Pancreas (tissue), 10 donors: ENCODE measurements at regions not wholly inside any gene's neighbourhood (a gene's known extent, or its start where the extent isn't known, plus 50 kb on each side); places are given as distances from the start of the nearest gene placed in this dataset.

Experiments used
- ATAC-seq, 4 donors: fragments of 200-7000 bp; cut with Tn5 transposase; one replicate each; pipeline versions ENCODE4 v1.8.0 to v1.9.1; 2020; ENCODE audit warnings: mild to moderate bottlenecking in 4 of 4, moderate library complexity in 4 of 4
- DNase-seq, 6 donors: peaks; one replicate each; pipeline ENCODE4 v3.0.0-alpha.2; 2020
- FAIRE-seq: peaks from 2 replicates; lab custom pipeline; 2012; peaks lifted over from hg19 to GRCh38; lab: Jason Lieb, UNC
- H3K27ac ChIP-seq, 4 donors: fragments of 200-600 bp; sonication (generic); 1 replicate in 3 of 4; 2 replicates in 1 of 4; pipeline versions ENCODE4 v1.5.0 to v1.8.0; 2020
- H3K27me3 ChIP-seq, 4 donors: fragments of 200-600 bp; one replicate each; pipeline ENCODE4 v1.8.0; 2021
- H3K36me3 ChIP-seq, 3 donors: fragments of 200-600 bp; sonication (generic) in 1 of 3; one replicate each; pipeline versions ENCODE4 v1.5.0 to v1.8.0; 2020 to 2021
- H3K4me1 ChIP-seq, 3 donors: fragments of 200-600 bp; one replicate each; pipeline ENCODE4 v1.8.0; 2021
- H3K4me3 ChIP-seq, 4 donors: fragments of 200-600 bp; sonication (generic) in 2 of 4; one replicate each; pipeline versions ENCODE4 v1.5.0 to v1.8.0; 2020 to 2021
- H3K9me3 ChIP-seq, 4 donors: fragments of 200-600 bp; one replicate each; pipeline ENCODE4 v1.8.0; 2021
- WGBS, 2 donors: extraction: QIAGEN DNeasy Blood & Tissue Kit; methylation state at CpG; one replicate each; pipeline ENCODE4 v1.1.7; 2013; 5-methylcytosine and 5-hydroxymethylcytosine counted together
- intact Hi-C, 3 donors: fragments of 100-400 bp; cut with DNase I; formaldehyde crosslinking; loops; one replicate each; pipeline versions ENCODE4 v1.11.1 to v1.14.2; 2022
- TF ChIP-seq, protein P1 (sequence below), 4 donors: fragments of 200-600 bp; sonication (generic) in 3 of 4; IDR thresholded peaks; one replicate each; pipeline versions ENCODE4 v1.5.0 to v1.8.0; 2021; ENCODE audit warnings: antibody characterized with exemption in 4 of 4
- donor health status: healthy with polysubstance abuse.
- donor health status: DM: no; HTN: no; CAD: no; lungs with moderate emphysema.
- donor health status: DM: no; HTN: no; CAD: no.
- donor health status: control.
- donor health status: control.
- donor health status: Bipolar disorder and iron deficiency.
- donor health status: DM: yes; HTN: yes; CAD: no.
- donor health status: DM: no; HTN: no; CAD: no.
- donor health status: DM: no; HTN: no; CAD: no.
- donor health status: DM: yes; HTN: yes; CAD: no.

DNA sequence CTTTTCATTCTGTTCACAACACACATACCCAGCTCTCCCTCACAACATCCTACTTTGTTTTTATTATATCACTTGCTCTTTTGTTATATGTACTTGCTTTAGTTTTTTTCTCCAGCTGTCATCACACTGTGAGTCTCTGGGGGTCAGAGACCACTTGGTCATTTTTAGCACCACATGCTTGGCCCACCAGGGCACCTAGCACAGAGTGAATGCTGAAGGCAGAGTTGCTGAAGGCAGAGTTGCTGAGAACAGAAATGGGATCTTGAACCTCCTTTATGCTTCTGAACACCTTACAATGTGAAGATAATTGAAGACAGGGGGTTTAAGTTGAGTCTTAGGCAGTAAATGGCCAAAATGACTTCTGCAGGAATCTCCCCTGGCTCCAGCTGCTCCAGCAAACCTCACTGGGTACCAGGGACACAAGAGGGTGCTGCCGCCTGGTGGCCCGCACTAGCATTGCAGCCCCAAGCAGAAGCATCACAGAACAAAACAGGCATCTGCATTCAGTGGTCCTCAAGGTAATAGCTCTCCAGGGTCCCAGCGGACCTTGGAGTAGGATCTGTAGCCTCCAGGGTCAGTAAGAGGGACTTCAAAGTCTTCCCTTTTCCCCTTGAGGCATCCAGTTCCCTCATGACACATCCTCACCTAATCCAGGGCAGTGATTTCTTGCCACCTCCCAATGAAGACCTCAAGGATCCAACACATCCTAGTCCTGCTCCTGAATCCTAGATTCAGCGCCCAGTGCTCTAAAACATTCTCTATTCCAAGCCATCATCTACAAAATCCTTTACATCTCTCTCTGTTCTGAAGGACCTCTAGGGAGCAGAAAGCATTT is 1972.6 kb downstream of the TP53TG3F start:
- Histone ChIP-seq H3K36me3 (no peaks in the 10 kb centered on the region), H3K4me1 (no peaks in the 10 kb centered on the region), H3K27ac (no peak overlapping the region), H3K27me3 (no peaks in the 10 kb centered on the region), H3K4me3 (no peak overlapping the region), H3K9me3 (no peaks in the 10 kb centered on the region)
- FAIRE-seq (no peak), DNase-seq (peak in 3 of 6 donors; percentile 26 to 62 (median 48)), ATAC-seq (peak in 2 of 4 donors; percentile 24 to 44)
- 1 to 7% methylated on average over 4 of the region's 4 CpGs for WGBS, 2 donors
- TF ChIP-seq, protein P1, sequence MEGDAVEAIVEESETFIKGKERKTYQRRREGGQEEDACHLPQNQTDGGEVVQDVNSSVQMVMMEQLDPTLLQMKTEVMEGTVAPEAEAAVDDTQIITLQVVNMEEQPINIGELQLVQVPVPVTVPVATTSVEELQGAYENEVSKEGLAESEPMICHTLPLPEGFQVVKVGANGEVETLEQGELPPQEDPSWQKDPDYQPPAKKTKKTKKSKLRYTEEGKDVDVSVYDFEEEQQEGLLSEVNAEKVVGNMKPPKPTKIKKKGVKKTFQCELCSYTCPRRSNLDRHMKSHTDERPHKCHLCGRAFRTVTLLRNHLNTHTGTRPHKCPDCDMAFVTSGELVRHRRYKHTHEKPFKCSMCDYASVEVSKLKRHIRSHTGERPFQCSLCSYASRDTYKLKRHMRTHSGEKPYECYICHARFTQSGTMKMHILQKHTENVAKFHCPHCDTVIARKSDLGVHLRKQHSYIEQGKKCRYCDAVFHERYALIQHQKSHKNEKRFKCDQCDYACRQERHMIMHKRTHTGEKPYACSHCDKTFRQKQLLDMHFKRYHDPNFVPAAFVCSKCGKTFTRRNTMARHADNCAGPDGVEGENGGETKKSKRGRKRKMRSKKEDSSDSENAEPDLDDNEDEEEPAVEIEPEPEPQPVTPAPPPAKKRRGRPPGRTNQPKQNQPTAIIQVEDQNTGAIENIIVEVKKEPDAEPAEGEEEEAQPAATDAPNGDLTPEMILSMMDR (IDR thresholded peaks at IDR 0.05): peak; percentile 34 to 63 (median 44)
- intact Hi-C loops: no loop called here

DNA sequence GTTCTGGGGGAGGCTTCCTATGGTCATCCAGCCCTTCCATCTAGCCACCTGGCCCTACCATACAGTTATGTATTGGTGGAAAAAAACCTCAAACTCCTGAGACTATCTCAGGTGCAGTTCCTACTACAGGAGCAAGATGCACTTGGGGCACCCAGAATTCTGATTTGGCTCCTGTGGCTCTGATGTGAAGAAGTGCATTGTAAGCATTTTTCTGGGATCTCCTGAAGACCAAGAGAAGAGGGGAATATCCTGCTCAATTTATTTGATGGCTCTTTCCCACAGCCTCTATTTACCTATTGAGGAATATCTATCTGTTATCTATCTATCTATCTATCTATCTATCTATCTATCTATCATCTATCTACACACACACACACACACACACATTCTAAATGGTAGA is 1981.5 kb downstream of the TP53TG3F start:
- no peak for FAIRE-seq
- intact Hi-C loops: no loop called here
- TF ChIP-seq, protein P1 (IDR thresholded peaks at IDR 0.05): no peak
- no peak for ATAC-seq
- Histone ChIP-seq H3K27me3 (no peaks in the 10 kb centered on the region), H3K9me3 (no peaks in the 10 kb centered on the region), H3K36me3 (no peaks in the 10 kb centered on the region), H3K4me3 (no peak overlapping the region), H3K27ac (no peak overlapping the region), H3K4me1 (no peaks in the 10 kb centered on the region)
- DNase-seq: no peak

DNA sequence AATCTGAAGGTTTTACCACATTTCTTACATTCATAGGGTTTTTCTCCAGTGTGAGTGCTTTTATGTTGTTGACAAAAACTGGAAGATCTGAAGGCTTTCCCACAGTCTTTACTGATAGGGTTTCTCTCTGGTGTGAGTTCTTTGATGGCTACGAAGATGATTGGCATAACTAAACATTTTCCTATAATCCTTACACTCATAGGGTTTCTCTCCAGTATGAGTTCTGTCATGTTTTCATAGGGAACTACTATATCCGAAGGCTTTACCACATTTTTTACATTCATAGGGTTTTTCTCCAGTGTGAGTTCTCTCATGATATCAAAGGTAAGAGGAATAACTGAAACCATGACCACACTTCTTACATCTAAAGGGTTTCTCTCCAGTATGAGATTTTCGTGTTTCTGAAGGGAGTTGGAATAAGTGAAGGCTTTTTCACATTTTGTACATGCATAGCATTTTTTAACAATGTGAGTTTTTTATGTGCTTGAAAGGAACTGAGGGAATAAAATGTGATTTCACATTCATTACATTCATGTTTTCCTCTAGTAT is 1987.7 kb downstream of the TP53TG3F start:
- ATAC-seq: no peak
- no peaks in the 10 kb centered on the region for H3K9me3 ChIP-seq
- TF ChIP-seq, protein P1 (IDR thresholded peaks at IDR 0.05): no peak

DNA sequence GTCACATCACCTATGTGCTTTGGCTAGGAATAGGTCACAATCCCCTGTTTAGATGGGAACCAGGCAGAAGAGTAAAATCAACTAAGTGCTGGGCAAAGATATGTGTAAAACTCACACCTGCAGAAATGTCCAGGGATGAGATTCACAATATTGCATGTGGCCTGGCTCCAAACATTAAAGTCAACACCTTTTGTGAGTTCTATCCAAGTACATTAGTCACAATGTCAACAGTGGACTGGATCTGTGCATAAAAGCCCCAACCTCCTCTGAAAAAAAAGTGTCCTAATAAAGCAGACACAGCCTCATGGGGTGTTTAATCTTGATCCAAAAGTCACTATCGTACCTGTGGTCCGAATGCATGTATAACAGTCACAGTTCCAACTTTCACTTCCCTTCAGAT is 1990.3 kb downstream of the TP53TG3F start:
- Histone ChIP-seq H3K4me3 (no peak overlapping the region), H3K36me3 (no peaks in the 10 kb centered on the region), H3K27me3 (no peaks in the 10 kb centered on the region), H3K4me1 (no peaks in the 10 kb centered on the region), H3K27ac (no peak overlapping the region), H3K9me3 (no peaks in the 10 kb centered on the region)
- DNase-seq (no peak), FAIRE-seq (no peak), ATAC-seq (peak in 1 of 4 donors; percentile 36)
- intact Hi-C loops: no loop called here
- 41 to 43% methylated on average over 2 of the region's 2 CpGs for WGBS, 2 donors
- TF ChIP-seq, protein P1 (IDR thresholded peaks at IDR 0.05): no peak

More for the DNA sequence above, 1987.7 kb downstream of the TP53TG3F start:
- Histone ChIP-seq H3K4me3 (no peak overlapping the region), H3K27ac (no peak overlapping the region), H3K27me3 (no peaks in the 10 kb centered on the region), H3K4me1 (no peaks in the 10 kb centered on the region), H3K36me3 (no peaks in the 10 kb centered on the region)
- DNase-seq (no peak), FAIRE-seq (no peak)
- WGBS, 2 donors: 14 to 18% methylated on average over 3 of the region's 3 CpGs
- intact Hi-C loops: no loop called here

DNA sequence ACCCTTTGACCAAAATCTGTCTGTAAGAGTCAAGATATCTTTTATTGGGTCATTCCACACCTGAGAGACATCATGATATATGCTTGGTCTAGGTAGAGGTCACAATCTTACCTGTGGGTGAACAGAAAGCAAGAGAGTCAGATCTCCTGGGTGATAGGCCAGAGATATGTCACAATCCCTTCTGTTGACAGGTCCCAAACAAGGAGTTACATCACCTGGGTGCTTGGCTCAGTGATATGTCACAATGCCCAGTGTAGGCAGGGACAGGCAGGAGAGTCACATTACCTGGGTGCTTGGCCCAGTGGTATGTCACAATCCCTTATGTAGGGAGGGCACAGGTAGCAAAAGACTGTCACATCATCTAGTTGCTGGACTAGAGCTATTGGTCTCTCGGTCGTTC is 1991.2 kb downstream of the TP53TG3F start:
- H3K9me3 ChIP-seq: no peaks in the 10 kb centered on the region
- DNase-seq (no peak), FAIRE-seq (no peak), ATAC-seq (no peak)
- H3K4me3 ChIP-seq: no peak overlapping the region
- no peak overlapping the region for H3K27ac ChIP-seq
- no peaks in the 10 kb centered on the region for H3K4me1 ChIP-seq
- H3K27me3 ChIP-seq: no peaks in the 10 kb centered on the region
- no peaks in the 10 kb centered on the region for H3K36me3 ChIP-seq
- WGBS, 2 donors: 39 to 68% methylated on average over 2 of the region's 2 CpGs
- TF ChIP-seq, protein P1 (IDR thresholded peaks at IDR 0.05): no peak
- intact Hi-C loops: no loop called here
